Endodermal cell (in vitro differentiated cells): ENCODE measurements at regions not wholly inside any gene's neighbourhood (a gene's known extent, or its start where the extent isn't known, plus 50 kb on each side); places are given as distances from the start of the nearest gene placed in this dataset.
A peak's percentile ranks its signal among the peaks of the same experiment; 100 is the strongest.
"Not testable (repeated sequence)": the region's sequence is repeated elsewhere in the genome, so short reads cannot be mapped to it uniquely, and the experiment has no call there.

Source experiments
- DNase-seq: peaks from one replicate; pipeline ENCODE4 v3.0.0-alpha.2; 2017
- H3K27ac ChIP-seq: 2 replicates; pipeline ENCODE4 v1.5.1; 2013; ENCODE audit warnings: mild to moderate bottlenecking, low read depth, low read length, moderate library complexity
- H3K27me3 ChIP-seq: 2 replicates; pipeline ENCODE4 v1.6.1; 2013; ENCODE audit warnings: mild to moderate bottlenecking, low read length, moderate library complexity; ENCODE audit not compliant: insufficient read depth, control insufficient read depth, poor library complexity, severe bottlenecking
- H3K36me3 ChIP-seq: 2 replicates; pipeline ENCODE4 v1.7.0; 2013; ENCODE audit warnings: mild to moderate bottlenecking, low read length, moderate library complexity; ENCODE audit not compliant: control insufficient read depth, insufficient read depth
- H3K4me1 ChIP-seq: one replicate; pipeline ENCODE4 v1.7.0; 2013; ENCODE audit warnings: low read length; ENCODE audit not compliant: control insufficient read depth, insufficient read depth
- H3K4me3 ChIP-seq: 2 replicates; pipeline ENCODE4 v1.5.1; 2013; ENCODE audit warnings: mild to moderate bottlenecking, low read length, moderate library complexity
- H3K9ac ChIP-seq: 2 replicates; pipeline ENCODE4 v1.6.1; 2013; ENCODE audit warnings: mild to moderate bottlenecking, low read length, moderate library complexity; ENCODE audit not compliant: poor library complexity, severe bottlenecking; ENCODE audit errors: extremely low read depth
- H3K9me3 ChIP-seq: 2 replicates; pipeline ENCODE4 v1.6.1; 2013; ENCODE audit warnings: mild to moderate bottlenecking, low read length, moderate library complexity; ENCODE audit not compliant: control insufficient read depth
- H3K27ac Mint-ChIP-seq: 2 replicates; pipeline ENCODE4 v1.8.0; 2020; ENCODE audit warnings: mixed read lengths
- H3K27me3 Mint-ChIP-seq: 2 replicates; pipeline ENCODE4 v1.8.0; 2021; ENCODE audit warnings: mild to moderate bottlenecking, mixed read lengths; ENCODE audit not compliant: insufficient read depth
- H3K36me3 Mint-ChIP-seq: 2 replicates; pipeline ENCODE4 v1.8.0; 2020; ENCODE audit warnings: low read depth, mixed read lengths
- H3K4me1 Mint-ChIP-seq: 2 replicates; pipeline ENCODE4 v1.8.0; 2020; ENCODE audit warnings: mixed read lengths
- H3K4me3 Mint-ChIP-seq: 2 replicates; pipeline ENCODE4 v1.8.0; 2020; ENCODE audit warnings: mild to moderate bottlenecking, moderate library complexity, mixed read lengths
- H3K9me3 Mint-ChIP-seq: 2 replicates; pipeline ENCODE4 v1.8.0; 2020; ENCODE audit warnings: mild to moderate bottlenecking, mixed read lengths
- WGBS, 2 experiments: methylation state at CpG; one replicate each; pipeline versions ENCODE4 v1.1.5 to v1.1.7; 2013; ENCODE audit warnings: missing lambda C conversion rate in 2 of 2, mixed read lengths in 1 of 2; ENCODE audit not compliant: insufficient coverage in 1 of 2, insufficient read length in 1 of 2; 5-methylcytosine and 5-hydroxymethylcytosine counted together
- TF ChIP-seq, protein P1 (sequence below): fragments of 200-600 bp; sonication (generic); conservative IDR thresholded peaks from 2 replicates; pipeline ENCODE4 v1.5.0; 2021; ENCODE audit warnings: antibody characterized with exemption, mild to moderate bottlenecking

DNA sequence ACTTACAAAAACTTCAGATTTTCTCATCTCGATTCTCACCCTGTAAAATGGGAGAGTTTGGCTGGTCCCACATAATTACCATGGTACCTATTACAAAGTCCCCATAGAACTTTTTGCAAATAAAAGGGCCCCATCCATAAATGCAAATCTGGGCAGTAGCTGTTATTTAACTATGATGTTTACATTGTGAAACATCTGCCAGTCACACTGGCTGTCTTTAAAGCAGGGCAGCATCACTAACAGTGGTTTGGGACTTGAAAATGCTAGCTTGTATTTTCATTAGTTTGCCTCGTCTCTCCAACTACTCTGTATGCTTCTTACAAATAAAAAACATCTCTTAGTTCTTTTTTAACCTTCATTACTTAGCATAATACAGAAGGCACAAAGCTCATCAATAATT lies 240.7 kb downstream of the FZD1 start:
- no peaks in the 10 kb centered on the region for H3K36me3 Mint-ChIP-seq
- 85% methylated on average over 2 of the region's 2 CpGs; no CpG with 5 or more reads in 1 of the 2 experiments for WGBS, 2 experiments
- TF ChIP-seq, protein P1, sequence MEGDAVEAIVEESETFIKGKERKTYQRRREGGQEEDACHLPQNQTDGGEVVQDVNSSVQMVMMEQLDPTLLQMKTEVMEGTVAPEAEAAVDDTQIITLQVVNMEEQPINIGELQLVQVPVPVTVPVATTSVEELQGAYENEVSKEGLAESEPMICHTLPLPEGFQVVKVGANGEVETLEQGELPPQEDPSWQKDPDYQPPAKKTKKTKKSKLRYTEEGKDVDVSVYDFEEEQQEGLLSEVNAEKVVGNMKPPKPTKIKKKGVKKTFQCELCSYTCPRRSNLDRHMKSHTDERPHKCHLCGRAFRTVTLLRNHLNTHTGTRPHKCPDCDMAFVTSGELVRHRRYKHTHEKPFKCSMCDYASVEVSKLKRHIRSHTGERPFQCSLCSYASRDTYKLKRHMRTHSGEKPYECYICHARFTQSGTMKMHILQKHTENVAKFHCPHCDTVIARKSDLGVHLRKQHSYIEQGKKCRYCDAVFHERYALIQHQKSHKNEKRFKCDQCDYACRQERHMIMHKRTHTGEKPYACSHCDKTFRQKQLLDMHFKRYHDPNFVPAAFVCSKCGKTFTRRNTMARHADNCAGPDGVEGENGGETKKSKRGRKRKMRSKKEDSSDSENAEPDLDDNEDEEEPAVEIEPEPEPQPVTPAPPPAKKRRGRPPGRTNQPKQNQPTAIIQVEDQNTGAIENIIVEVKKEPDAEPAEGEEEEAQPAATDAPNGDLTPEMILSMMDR = no peak

DNA sequence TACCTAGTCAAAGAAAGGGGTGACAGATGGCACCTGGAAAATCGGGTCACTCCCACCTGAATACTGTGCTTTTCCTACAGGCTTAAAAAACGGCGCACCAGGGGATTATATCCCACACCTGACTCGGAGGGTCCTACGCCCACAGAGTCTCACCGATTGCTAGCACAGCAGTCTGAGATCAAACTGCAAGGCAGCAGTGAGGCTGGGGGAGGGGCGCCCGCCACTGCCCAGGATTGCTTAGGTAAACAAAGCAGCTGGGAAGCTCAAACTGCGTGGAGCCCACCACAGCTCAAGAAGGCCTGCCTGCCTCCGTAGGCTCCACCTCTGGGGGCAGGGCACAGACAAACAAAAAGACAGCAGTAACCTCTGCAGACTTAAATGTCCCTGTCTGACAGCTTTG lies 242.7 kb downstream of the FZD1 start:
- not testable (repeated sequence) for H3K4me1 Mint-ChIP-seq, H3K27ac ChIP-seq, H3K4me1 ChIP-seq, H3K27me3 Mint-ChIP-seq, H3K9ac ChIP-seq, H3K36me3 Mint-ChIP-seq, H3K9me3 ChIP-seq, H3K9me3 Mint-ChIP-seq, H3K27me3 ChIP-seq, H3K4me3 ChIP-seq, H3K4me3 Mint-ChIP-seq, H3K36me3 ChIP-seq, H3K27ac Mint-ChIP-seq
- 84 to 98% methylated on average over 6 to 10 of the region's 10 CpGs for WGBS, 2 experiments
- peak; percentile 53 for DNase-seq

More for the DNA sequence above, 240.7 kb downstream of the FZD1 start:
- Mint-ChIP-seq H3K27ac (no peak overlapping the region), H3K4me3 (no peak overlapping the region), H3K4me1 (no peaks in the 10 kb centered on the region), H3K9me3 (peaks cover 21% of the 10 kb centered on the region), H3K27me3 (peaks cover 2% of the 10 kb centered on the region)
- H3K4me1 ChIP-seq = no peaks in the 10 kb centered on the region
- H3K36me3 ChIP-seq = no peaks in the 10 kb centered on the region
- no peak overlapping the region for H3K9ac ChIP-seq
- H3K27me3 ChIP-seq = no peaks in the 10 kb centered on the region
- H3K9me3 ChIP-seq = peaks cover 7% of the 10 kb centered on the region
- DNase-seq = no peak
- H3K4me3 ChIP-seq = no peak overlapping the region
- H3K27ac ChIP-seq = no peak overlapping the region

DNA sequence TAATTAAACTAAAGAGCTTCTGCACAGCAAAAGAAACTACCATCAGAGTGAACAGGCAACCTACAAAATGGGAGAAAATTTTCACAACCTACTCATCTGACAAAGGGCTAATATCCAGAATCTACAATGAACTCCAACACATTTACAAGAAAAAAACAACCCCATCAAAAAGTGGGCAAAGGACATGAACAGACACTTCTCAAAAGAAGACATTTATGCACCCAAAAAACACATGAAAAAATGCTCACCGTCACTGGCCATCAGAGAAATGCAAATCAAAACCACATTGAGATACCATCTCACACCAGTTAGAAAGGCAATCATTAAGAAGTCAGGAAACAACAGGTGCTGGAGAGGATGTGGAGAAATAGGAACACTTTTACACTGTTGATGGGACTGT lies 247.6 kb downstream of the FZD1 start:
- not testable (repeated sequence) for H3K27me3 Mint-ChIP-seq, H3K9me3 Mint-ChIP-seq, DNase-seq, H3K36me3 Mint-ChIP-seq, H3K9ac ChIP-seq, H3K4me1 Mint-ChIP-seq, H3K27me3 ChIP-seq, H3K36me3 ChIP-seq, H3K27ac Mint-ChIP-seq, H3K4me1 ChIP-seq, H3K4me3 Mint-ChIP-seq, H3K4me3 ChIP-seq, H3K9me3 ChIP-seq, H3K27ac ChIP-seq
- no CpG with 5 or more reads among the region's 1 CpG for WGBS, 2 experiments

DNA sequence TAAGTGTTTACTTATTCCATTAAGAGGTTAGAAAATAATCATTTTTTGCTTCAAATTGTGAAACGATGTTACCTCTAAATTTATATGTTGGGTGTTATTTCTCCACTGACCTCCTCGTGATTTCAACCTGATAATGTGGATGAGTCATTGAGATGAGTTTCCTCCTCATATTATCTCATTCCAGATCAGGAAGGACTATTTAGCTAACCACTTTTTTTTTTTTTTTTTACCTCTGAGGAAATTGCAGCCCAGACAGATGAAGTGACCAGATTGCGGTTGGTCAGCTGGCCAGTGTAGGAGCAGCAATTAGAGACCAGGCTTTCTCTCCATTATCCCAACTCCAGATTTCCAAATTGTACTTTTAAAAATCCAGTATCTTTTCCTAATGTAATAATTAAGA lies 248.7 kb downstream of the FZD1 start:
- Mint-ChIP-seq H3K36me3 (no peaks in the 10 kb centered on the region), H3K4me1 (no peaks in the 10 kb centered on the region), H3K27ac (no peak overlapping the region), H3K9me3 (peaks cover 2% of the 10 kb centered on the region), H3K27me3 (peaks cover 3% of the 10 kb centered on the region), H3K4me3 (no peak overlapping the region)
- H3K36me3 ChIP-seq = no peaks in the 10 kb centered on the region
- TF ChIP-seq, protein P1 = no peak
- H3K27ac ChIP-seq = no peak overlapping the region
- H3K4me3 ChIP-seq = no peak overlapping the region
- no peaks in the 10 kb centered on the region for H3K27me3 ChIP-seq
- 87% methylated on average over 3 of the region's 3 CpGs; no CpG with 5 or more reads in 1 of the 2 experiments for WGBS, 2 experiments
- DNase-seq = no peak
- H3K9ac ChIP-seq = no peak overlapping the region
- no peaks in the 10 kb centered on the region for H3K4me1 ChIP-seq
- H3K9me3 ChIP-seq = no peaks in the 10 kb centered on the region
